Psoas muscle (tissue), 7 donors: ENCODE measurements at regions not wholly inside any gene's neighbourhood (a gene's known extent, or its start where the extent isn't known, plus 50 kb on each side); places are given as distances from the start of the nearest gene placed in this dataset.

Experiments used
- ATAC-seq, 4 donors: fragments of 200-7000 bp; cut with Tn5 transposase; one replicate each; pipeline ENCODE4 v1.9.1; 2020; ENCODE audit warnings: moderate library complexity in 3 of 4, mild to moderate bottlenecking in 2 of 4
- DNase-seq, 2 donors: peaks; one replicate each; pipeline ENCODE4 v3.0.0-alpha.2; 2020
- H3K27ac ChIP-seq: fragments of 200-600 bp; one replicate; pipeline ENCODE4 v1.8.0; 2022
- H3K27me3 ChIP-seq, 3 donors: fragments of 200-600 bp in 1 of 3; one replicate each; pipeline versions ENCODE4 v1.6.1 to v1.8.0; 2013 to 2022; ENCODE audit warnings: low read length in 2 of 3, mild to moderate bottlenecking in 2 of 3, moderate library complexity in 1 of 3; ENCODE audit not compliant: insufficient read depth in 3 of 3
- H3K36me3 ChIP-seq, 2 donors: fragments of 200-600 bp in 1 of 2; one replicate each; pipeline versions ENCODE4 v1.6.1 to v1.8.0; 2013 to 2022; ENCODE audit warnings: low read depth in 1 of 2, mild to moderate bottlenecking in 1 of 2, moderate library complexity in 1 of 2; ENCODE audit not compliant: insufficient read depth in 1 of 2
- H3K4me1 ChIP-seq: fragments of 200-600 bp; one replicate; pipeline ENCODE4 v1.8.0; 2022
- H3K4me3 ChIP-seq: fragments of 200-600 bp; one replicate; pipeline ENCODE4 v1.8.0; 2022; ENCODE audit warnings: mild to moderate bottlenecking
- H3K9me3 ChIP-seq: fragments of 200-600 bp; one replicate; pipeline ENCODE4 v1.8.0; 2022
- WGBS, 3 donors: extraction: QIAGEN DNeasy Blood & Tissue Kit; methylation state at CpG; one replicate each; pipeline versions ENCODE4 v1.1.6 to v1.1.7; 2013; 5-methylcytosine and 5-hydroxymethylcytosine counted together
- intact Hi-C, 2 donors: fragments of 100-400 bp; cut with DNase I; formaldehyde crosslinking; loops; one replicate each; pipeline versions ENCODE4 v1.11.0 to v1.14.2; 2022
- TF ChIP-seq, protein P1 (sequence below): fragments of 200-600 bp; IDR thresholded peaks from one replicate; pipeline ENCODE4 v1.8.0; 2022; ENCODE audit warnings: antibody characterized with exemption
- donor health status: healthy with polysubstance abuse.
- donor health status: DM: no; HTN: no; CAD: no; lungs with moderate emphysema.
- donor health status: Bipolar disorder and iron deficiency.
- donor health status: healthy.
- donor health status: DM: yes; HTN: yes; CAD: no.
- donor health status: DM: no; HTN: no; CAD: no.
- donor health status: DM: yes; HTN: yes; CAD: no.

DNA sequence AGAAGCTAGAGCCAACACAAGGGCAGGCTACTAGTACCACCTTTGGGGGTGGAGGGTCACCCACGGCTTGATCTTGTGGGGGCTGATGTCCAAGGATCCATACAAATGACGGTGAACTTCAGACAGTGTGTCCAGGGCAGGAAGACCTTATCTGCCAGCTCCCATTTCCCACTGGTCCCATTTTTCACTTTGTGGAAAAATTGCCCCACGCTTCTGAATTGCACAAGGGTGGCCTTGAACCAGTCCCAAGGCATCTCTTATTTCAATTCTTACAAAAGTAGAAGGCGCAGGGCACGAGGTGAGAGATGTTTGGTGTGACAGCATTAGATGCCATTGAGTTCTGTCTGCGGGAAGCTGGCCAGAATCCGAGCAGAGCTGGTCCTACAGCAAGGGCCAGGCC, 252.7 kb upstream of the CELF2 start:
- Histone ChIP-seq H3K9me3 (no peaks in the 10 kb centered on the region), H3K4me3 (no peak overlapping the region), H3K36me3 (no peaks in the 10 kb centered on the region), H3K27me3 (no peaks in the 10 kb centered on the region), H3K27ac (no peak overlapping the region), H3K4me1 (no peaks in the 10 kb centered on the region)
- WGBS, 3 donors: 59 to 71% (median 60%) methylated on average over 7 of the region's 7 CpGs
- TF ChIP-seq, protein P1, sequence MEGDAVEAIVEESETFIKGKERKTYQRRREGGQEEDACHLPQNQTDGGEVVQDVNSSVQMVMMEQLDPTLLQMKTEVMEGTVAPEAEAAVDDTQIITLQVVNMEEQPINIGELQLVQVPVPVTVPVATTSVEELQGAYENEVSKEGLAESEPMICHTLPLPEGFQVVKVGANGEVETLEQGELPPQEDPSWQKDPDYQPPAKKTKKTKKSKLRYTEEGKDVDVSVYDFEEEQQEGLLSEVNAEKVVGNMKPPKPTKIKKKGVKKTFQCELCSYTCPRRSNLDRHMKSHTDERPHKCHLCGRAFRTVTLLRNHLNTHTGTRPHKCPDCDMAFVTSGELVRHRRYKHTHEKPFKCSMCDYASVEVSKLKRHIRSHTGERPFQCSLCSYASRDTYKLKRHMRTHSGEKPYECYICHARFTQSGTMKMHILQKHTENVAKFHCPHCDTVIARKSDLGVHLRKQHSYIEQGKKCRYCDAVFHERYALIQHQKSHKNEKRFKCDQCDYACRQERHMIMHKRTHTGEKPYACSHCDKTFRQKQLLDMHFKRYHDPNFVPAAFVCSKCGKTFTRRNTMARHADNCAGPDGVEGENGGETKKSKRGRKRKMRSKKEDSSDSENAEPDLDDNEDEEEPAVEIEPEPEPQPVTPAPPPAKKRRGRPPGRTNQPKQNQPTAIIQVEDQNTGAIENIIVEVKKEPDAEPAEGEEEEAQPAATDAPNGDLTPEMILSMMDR: no peak
- intact Hi-C loops: no loop called here
- ATAC-seq (no peak), DNase-seq (no peak)

DNA sequence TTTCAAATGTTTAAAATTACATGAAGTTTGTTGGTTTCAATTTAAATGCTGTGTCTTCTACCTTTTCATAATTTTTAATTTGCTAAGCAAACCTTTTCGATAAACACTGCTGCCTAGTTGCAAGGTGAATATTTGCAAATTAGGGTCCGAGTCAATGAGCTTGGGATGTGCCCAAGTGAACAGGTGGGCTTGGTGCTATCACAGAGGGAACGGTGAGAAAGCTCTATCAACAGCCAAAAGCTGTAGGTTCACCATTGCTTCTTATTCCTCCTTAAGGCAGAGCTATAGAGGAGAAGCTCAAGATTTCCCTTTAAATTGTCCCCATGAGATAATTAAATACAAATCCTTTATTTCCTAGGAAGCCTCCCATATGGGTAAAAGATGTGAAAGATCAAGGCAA, 245.3 kb upstream of the CELF2 start:
- DNase-seq (no peak), ATAC-seq (no peak)
- Histone ChIP-seq H3K9me3 (no peaks in the 10 kb centered on the region), H3K4me1 (no peaks in the 10 kb centered on the region), H3K27ac (no peak overlapping the region), H3K27me3 (no peaks in the 10 kb centered on the region), H3K4me3 (no peak overlapping the region), H3K36me3 (no peaks in the 10 kb centered on the region)
- intact Hi-C loops: no loop called here
- 61 to 82% (median 65%) methylated on average over 3 of the region's 3 CpGs for WGBS, 3 donors
- TF ChIP-seq, protein P1: no peak

DNA sequence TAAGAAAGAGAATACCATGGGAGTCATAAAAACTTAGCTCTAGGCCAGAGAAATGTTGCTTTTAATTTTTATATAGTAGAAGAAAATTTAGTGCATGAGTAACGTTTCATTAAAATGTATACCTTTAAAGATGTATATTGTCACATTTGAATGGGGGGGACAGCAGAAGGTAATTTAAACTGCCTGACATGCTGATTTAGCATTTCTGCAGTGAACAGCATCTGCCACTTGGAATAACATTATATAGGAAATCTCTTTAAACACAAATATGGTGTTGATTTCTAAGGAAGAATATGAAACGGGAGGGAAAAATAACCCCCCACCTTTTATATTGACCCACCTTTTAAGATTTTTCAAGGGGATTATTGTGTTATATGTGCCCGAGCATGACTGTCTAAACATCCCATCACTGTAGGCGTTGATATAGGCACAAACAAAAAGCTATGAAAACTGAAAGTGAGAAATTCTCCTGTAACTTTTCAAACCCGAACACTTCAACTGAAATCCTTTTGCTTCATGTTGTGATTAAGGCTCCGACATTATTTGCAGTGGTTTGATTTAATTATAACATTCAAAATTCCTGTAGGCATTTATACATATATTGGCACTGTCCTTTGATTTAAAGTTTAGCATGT, 244.7 kb upstream of the CELF2 start:
- DNase-seq (no peak), ATAC-seq (no peak)
- no peaks in the 10 kb centered on the region for H3K9me3 ChIP-seq
- no peaks in the 10 kb centered on the region for H3K27me3 ChIP-seq
- H3K36me3 ChIP-seq: no peaks in the 10 kb centered on the region
- WGBS, 3 donors: 71 to 86% (median 73%) methylated on average over 6 of the region's 6 CpGs
- no peak overlapping the region for H3K4me3 ChIP-seq
- intact Hi-C loops: no loop called here
- H3K4me1 ChIP-seq: no peaks in the 10 kb centered on the region
- no peak overlapping the region for H3K27ac ChIP-seq
- TF ChIP-seq, protein P1: no peak

- H3K4me3 ChIP-seq: no peak overlapping the region
- intact Hi-C loops: no loop called here
- H3K27me3 ChIP-seq: no peaks in the 10 kb centered on the region
- no peaks in the 10 kb centered on the region for H3K9me3 ChIP-seq
- H3K4me1 ChIP-seq: no peaks in the 10 kb centered on the region
- no peak for ATAC-seq
- TF ChIP-seq, protein P1: no peak
- WGBS, 3 donors: 95 to 98% (median 97%) methylated on average over 9 of the region's 9 CpGs
- no peak for DNase-seq
- no peaks in the 10 kb centered on the region for H3K36me3 ChIP-seq
- no peak overlapping the region for H3K27ac ChIP-seq
Measured at GRCh38 chr10:10774416-10774815, 243.3 kb upstream of the CELF2 start.

DNA sequence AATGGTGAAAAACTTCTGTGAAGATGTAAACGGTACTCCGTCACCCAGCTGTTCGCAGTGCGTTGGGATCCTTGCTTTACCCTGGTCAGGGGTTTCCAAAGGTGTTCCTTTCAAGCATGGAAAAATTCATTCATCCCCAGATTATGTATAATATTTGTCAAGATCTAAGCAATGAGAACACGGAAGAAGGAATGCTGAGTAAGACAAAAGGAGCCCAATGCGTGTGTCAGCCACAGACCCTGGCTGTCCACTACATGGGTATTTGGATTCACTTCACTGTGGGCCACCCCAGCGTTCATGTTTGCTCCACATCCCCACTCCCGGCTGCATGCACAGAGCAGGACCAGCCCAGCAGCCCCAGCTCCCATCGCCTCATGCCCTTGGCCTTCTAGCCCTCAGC, 241.3 kb upstream of the CELF2 start:
- TF ChIP-seq, protein P1: no peak
- intact Hi-C loops: no loop called here
- no peak for ATAC-seq
- Histone ChIP-seq H3K4me3 (no peak overlapping the region), H3K9me3 (no peaks in the 10 kb centered on the region), H3K27ac (no peak overlapping the region), H3K36me3 (no peaks in the 10 kb centered on the region), H3K4me1 (no peaks in the 10 kb centered on the region), H3K27me3 (no peaks in the 10 kb centered on the region)
- no peak for DNase-seq
- 91 to 94% (median 93%) methylated on average over 9 of the region's 9 CpGs for WGBS, 3 donors
